ENCODE measurements at regions not wholly inside any gene's neighbourhood (a gene's known extent, or its start where the extent isn't known, plus 50 kb on each side); places are given as distances from the start of the nearest gene placed in this dataset.

DNA sequence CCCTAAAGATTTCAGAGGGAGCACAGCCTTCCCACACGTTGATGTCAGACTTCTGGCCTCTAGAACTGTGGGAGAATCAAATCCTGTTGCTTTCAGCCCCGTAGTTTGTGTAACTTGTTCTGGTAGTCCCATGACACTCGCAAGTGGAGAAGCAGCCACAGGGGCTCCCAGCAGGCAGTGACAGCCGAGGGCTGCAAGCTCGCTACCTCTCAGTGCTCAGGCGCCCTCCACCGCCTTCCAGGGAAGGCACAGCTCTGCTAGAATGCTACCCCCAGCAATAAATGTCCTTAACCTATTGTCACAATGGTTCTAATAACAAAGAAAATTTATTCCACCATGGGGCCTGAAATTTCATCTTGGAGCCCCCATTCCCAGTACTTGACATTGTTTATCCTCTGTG, 143.1 kb upstream of the ZNF236 start:
- no peak for DNase-seq

DNA sequence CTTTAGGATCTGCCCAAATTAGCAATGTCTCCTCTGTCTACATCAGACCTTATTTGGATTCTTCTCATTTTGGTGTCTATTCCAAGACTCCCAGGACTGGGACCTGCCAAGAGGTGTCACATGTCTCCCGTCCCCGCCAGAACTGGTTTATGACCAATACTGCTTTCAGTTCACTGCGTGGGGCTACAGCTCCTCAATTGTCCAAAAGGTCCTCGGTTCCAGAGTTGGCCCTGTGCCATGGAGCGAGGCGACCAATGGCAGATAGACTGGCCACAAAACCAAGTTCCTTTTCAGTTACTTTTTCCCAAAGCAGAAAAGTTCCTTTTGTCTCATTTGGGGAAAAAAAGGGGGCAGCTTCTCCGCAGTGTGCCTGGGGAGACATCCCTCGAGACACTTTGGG, 144.1 kb upstream of the ZNF236 start:
- DNase-seq = no peak

DNA sequence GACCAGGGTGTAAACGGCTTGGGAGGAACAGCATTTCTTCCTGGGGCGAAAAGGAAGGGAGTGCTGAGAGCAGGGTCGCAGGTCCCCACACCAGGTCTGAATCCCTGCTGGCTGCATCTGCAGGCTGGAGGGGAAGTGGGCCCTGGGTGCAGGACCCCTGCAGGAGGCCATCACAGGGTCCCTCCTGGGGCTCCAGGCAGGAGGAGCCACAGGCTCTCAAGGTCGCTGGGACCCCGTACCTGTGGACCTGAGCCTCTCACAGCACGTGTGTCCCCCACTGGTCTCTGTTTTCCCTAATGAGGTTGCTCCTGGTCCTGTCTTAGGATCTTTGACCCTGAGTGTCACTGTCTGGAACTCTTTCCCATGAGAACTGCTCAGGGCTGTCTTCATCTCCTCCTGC, 147.8 kb upstream of the ZNF236 start:
- no peak for DNase-seq

DNA sequence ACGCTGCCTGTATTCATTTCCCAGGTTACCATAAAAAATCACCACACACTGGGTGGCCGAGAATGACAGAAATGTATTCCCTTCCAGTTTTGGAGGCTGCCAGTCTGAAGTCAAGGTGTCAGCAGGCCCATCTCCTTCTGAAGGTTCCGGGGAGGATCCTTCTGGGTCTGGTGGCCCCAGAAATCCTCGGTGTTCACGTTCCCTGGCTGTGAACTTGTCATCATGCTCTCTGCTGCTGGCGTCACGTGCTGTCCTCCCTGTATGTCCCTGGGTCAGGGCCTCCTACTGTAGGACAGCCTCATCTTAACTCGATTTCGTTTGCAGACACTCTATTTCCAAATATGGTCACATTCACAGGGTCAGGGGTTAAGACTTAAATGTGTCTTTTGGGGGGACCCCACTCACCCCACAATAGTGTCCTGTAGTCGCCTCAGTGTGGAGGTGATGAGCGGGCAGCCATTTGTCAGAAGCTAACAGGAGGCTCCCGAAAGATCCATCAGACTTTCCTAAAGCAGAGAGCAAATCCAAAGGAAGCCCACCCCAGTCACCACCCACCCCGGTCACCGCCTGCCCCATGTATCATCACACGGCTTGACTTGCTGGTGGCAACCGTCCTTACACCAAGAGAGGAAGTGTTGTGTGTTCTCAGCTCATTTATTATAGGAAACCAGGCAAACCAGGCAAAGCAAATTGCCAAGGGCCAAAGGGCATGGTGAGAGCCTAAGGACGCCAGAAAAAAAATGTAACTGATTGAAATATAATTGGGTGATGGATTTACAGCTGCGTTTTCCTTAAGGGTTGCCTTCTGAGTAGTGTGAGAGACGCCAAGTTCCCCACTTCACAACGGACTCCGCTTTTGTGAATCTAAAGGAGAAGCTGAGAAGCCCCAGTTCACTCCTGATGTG, 148.8 kb upstream of the ZNF236 start:
- DNase-seq = no peak

DNA sequence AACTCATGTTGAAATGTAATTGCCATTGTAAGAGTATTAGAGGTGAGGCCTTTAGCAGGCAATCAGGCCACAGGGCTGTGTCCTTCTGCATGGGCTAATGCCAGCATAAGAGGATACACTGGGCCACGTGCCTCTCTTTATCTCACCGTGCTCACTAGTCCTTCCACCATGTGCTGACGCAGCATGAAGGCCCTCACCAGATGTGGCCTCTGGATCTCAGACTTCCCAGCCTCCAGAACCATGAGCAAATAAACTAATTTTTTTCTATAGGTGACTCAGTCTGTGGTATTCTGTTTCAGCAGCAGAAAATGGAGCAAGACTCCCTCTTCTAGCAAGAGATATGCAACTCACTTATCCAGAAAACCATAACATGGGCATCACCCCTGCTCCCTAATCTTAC, 149.7 kb upstream of the ZNF236 start:
- DNase-seq = no peak

DNA sequence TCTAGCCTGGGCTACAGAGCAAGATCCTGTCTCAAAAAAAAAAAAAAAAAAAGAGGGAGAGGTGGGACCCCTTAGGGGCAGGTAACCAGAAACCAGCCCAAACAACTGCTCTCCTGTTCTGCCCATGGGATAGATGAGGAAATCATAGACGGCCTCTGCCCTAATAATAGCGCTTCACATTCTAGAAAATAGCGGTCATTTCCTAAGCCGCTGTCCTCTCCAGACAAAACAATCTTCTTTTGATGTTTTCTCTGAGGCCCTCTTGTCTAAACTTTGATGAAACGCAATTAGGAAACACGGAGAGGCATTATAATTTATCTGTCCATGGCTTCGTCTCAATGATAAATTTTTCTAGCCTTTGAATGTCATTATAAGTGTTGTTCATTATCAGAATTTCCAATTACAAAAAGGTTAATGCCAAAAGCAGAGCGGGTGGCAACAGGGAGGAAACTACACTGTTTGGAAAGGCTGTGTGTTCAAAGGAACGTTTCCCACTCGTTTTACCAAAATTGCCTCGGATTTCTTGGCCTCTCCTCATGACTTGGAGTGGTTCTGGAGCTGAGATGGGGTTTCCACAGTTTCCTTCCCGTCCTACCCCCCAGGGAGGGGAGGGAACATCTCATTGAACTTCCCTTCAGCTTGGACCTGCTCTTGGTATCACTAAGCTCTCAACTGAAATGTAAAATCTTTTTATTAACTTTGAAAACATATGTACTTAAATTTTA, 151.6 kb upstream of the ZNF236 start:
- no peak for DNase-seq

DNA sequence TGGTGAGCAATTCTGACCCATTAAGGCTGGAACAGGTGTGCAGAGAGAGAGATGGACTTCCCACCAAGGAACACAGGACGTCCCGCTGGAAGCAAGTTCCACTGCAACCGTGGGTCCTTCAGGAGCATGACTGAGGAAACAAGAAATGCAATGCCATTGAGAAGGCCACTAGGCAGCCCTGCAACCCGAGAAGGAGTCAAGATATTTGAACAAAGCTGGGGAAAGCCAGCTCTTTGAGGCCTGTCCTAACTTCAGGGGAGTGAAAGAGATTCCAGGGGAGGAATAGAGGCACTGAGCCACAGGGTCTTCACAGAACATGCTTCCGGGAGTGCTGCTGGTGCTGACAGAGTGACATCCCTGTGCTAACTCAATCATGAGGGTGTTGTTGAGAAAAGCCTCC, 153.8 kb upstream of the ZNF236 start:
- no peak for DNase-seq

DNA sequence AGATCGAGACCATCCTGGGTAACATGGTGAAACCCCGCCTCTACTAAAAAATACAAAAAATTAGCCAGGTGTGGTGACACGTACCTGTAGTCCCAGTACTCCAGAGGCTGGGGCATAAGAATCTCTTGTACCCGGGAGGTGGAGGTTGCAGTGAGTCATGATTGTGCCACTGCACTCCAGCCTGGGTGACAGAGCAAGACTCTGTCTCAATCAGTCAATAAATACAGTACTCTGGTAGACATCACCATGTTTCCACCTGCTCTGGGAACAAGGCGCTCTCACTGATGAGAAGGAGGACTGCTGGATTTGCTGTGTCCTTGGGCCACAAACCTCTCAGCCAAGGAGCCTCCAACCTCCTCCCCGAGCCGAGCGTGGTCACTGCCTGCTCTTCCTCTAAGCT, 154.2 kb upstream of the ZNF236 start:
- DNase-seq = no peak

DNA sequence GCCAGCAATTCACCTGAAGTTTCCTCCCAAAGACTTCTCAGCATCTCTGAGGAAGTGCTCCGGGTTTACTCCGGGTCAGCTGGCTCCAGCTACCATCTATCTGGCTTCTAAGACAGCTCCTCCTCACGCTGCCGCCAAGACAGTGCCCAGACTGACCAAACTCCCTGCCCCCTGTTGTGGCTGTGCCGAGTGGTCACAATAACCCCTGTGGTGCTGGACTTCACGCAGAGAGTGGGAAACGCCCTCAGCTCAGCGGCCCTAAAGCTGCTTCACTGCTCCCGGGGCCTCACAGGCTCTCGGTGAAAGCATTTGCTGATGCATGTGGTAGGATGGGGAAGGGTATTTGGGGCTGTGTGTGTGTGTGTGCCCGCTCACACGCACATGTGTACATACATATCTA, 154.8 kb upstream of the ZNF236 start:
- DNase-seq = no peak

DNA sequence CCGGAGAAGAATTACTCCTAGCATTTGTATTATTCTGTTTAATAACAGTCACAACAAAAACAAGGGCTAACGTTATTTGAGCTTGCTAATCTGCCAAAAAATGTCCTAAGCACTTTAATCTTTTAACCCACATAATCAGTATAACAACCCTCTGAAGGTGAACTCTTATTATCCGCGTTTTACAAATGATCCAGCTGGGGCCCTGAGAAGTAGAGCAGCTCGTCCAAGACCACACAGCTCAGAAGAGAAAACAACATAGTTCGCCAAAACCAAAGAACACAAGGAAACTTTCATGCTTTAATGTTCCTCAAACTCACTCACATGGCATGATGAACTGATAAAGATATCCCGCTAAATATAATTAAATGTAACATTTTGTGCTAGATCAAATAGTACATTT, 159.7 kb upstream of the ZNF236 start:
- DNase-seq = no peak

DNA sequence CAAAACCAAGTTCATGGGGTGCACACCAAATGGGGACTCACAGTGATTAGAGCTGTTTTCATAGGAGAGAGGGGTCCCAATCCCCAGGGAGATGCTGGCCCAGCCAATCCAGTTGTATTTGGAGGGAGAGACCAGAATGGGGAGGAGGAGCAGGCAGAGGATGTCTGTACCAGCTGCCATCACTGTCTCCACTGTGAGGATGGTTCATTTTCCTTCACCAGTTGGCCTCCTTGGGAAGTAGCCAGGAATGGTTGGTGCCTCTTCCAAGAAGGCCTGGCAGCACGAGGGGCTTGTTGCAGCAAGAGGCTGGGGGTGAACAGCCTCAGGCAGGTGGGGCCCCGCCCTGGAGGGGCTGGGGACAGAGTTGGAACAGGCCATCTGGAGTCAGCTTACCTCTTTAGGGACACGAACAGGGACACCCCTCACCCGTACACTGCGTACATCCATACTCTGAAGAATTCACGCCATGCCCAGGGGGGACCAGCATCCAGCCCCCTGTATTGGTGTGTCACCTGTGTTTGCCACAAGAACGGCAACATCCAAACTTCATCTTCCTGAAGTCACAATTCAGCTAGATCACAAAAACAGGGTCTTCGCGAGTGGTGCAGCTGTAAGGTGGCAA, 161.7 kb upstream of the ZNF236 start:
- no peak for DNase-seq

DNA sequence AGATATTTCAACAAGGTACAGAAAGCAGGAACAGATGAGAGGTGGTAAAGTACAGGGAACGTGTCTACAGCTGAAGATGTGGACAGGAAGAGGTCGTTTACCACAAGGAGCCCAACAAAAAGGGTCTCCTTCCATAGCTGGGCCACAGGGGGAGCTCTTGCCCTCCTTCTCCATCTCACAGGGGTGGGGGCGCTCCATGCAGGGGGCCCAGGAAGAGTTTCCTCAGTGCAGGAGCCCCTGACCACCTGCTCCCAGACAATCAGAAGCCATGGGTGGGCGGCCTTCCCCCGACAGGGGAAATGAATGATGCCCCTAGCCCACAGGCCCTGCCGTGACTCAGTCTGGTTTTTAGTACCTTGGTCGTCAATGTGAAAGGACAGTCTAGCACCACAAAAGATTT, 163.6 kb upstream of the ZNF516 start:
- DNase-seq = no peak

DNA sequence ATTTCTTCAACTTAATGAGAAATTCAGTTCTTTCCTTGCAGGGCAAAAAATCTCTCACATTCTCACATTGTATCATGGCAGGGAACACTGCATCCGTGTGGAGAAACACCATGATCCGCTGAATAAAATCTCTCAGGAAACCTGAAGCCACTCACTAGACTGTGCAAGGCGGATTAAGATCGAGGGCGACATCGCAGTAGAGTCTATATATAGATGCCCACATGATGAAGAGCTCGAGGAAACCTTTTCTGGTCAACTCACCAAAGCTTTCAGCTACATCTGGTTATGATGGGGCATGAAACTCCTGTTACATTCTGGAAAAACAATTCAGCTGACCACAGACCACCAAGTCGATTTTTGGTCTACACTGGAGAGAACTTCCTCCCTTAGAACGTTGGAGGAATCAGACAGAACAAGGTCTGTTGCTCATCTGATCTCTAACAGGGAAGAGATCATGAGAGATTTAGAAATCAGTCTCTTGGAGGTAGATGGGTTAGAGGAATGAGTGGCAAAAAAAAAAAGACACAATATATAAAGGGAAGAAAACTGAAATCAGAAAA, 162.9 kb upstream of the ZNF516 start:
- no peak for DNase-seq

DNA sequence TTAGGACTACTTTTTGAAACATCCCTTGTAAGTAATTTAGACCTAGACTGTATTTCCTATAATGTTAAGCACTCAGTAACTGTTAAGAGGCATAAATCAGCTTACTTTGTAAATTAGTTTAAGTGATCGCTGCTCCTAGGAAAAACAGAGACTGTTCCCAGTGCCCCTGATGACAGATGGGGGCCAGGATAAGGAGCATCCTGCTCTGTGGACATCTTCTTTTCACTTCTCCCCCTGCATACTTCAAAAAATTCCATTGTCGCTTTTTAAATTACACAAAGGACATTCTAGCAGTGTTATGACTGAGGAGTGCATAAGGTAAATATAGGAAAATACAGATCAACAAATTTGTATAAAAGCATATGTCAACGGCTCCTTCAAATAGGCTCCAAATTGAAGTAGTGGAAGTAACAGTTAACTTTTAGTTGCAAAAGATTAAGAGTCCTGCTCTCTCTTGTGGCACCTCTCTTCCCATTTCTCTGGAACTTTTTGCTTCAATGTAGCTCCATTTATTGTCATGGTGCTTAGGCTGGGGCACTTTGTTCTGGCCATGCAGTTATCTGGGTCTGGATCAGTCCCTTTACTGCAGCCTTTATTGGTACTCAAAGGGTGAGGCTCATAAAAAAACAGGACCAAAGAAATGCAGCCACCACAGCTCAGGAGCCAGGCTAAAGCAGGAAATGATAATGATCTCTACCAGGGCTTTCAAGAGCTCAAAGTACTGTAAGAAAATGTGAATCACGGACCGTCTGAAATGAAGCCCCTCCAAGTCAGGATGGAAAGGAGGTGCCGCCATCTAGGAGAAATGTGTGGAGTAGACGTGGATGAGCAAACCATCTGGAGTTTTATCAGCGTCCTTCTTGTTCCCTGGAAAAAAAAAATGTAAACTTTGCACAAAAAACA, 162.1 kb upstream of the ZNF516 start:
- DNase-seq = no peak

DNA sequence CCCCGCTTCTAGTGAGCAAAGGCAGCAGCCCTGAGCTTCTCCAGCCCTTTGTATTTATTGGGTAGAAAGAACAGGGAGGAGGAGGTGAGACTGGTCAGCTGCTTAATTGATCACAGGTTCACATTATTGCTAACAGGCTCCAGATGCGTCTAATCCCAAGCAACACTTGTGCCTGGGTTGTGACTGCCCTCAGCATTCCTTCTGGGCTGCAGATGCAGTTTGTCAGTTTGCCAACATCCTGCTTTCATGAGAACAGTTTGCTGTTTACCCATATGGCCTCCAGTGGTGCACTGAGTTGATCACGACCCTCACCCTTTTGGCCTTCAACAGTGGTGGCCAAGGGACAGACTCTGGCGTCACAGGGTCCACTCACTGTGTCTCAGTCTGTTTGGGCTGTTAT, 159.5 kb upstream of the ZNF516 start:
- DNase-seq = no peak

DNA sequence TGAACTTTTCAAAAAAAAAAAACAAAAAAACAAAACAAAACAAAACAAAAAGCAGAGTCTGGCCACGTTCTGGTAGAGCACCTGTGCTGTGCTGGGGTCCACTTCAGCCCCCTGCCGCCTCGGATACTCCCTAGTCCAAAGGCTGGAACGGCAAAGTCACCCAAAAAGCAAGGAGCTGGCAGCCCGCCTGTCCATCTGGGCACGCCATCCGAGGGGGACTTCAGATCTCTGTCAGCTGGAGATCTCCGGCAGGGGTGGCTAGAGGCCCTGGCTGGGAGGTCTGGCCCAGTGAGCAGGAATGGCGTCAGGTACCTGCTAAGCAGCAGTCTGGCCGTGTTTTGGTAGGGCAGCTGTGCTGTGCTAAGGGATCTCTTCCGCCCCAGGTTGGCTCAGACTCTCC, 152.3 kb upstream of the ZNF516 start:
- no peak for DNase-seq

DNA sequence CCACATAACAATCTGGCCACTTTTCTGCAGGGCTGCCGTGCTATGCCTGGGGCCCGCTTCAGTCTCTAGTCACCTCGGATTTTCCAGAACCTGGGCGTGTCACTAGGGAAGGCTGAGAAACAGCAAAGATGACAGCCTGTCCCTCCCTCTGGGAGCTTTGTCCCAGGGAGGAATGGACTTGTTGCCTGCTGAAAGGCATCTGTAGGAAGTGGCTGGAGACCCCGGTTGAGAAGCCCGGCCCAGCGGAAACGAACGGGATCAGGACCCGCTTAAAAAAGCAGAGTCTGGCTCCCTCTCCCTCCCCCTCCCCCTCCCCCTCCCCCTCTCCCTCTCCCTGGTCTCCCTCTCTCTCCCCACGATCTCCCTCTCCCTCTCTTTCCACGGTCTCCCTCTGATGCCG, 149.5 kb upstream of the ZNF516 start:
- no peak for DNase-seq

DNA sequence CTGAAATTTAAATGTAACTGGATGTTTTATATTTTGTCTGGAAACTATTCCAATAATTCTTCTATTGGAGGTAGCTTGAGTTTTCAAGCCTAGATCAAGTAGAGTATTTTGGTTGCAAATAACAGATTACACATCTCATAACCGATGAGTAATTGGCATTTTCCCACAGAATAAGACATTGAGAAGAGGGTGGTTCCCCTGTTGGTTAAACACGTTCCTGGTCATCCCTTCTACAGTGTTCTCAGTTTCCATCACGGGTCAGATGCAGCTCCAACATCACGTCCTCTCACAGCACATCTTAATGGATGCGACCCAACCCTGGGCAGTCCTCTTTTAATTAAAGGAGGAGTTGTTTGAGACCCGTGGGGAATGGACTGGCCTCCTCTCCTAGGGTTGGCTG, 149.0 kb upstream of the ZNF516 start:
- DNase-seq = no peak

DNA sequence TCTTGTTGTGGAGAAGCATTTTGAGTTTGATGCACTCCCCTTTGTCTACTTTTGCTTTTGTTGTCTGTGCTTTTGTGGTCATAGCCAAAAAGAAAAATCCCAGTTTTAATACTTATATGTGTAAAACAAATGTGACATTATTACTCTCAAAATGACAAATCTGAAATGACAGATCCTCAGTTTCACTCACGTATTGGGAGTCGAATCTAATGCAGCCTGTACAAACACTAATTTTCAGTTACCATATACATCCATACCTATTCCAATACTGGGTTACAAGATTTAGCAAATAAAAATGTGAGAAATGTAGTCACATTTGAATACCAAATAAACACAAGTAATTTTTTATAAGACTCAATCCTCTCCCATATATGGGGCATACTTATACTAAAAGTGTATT, 148.2 kb upstream of the ZNF516 start:
- no peak for DNase-seq

DNA sequence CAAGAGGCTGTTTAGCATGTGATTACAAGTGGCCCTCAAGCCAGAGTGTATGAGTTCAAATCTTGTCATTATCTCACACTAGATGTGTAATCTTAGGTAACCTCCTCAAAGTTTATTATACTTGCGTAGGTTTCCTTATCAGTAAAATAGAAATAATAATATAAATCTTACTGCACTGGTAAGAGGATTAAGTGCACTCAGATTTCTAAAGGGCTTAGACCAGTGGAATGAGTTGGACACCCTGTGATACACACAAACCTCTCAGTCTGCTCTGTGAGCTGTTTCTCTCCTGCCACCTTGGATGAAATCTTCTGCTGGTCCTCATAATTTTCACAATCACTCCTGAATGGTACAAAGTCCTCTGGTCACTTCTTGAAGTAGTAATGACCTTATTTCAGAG, 145.4 kb upstream of the ZNF516 start:
- no peak for DNase-seq

DNA sequence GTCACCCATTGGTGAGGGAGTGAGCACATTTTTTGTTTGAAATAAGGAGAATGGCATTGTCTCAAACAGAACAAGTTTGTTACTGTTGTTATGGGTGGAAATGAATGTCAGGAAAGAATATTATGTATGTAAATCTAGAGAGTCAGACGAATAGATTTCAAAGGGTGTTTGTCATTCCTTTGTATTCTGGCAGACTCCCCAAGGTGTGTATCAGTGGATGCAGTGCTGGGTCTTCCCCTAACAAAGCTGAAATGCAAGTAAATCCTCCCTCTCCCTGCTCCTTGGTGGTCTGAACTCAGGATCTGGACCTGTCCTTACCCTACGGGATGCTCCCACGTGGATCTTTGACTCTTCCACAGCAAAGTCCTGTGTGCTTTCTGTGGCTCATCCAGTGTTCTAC, 139.5 kb upstream of the ZNF516 start:
- DNase-seq = no peak

DNA sequence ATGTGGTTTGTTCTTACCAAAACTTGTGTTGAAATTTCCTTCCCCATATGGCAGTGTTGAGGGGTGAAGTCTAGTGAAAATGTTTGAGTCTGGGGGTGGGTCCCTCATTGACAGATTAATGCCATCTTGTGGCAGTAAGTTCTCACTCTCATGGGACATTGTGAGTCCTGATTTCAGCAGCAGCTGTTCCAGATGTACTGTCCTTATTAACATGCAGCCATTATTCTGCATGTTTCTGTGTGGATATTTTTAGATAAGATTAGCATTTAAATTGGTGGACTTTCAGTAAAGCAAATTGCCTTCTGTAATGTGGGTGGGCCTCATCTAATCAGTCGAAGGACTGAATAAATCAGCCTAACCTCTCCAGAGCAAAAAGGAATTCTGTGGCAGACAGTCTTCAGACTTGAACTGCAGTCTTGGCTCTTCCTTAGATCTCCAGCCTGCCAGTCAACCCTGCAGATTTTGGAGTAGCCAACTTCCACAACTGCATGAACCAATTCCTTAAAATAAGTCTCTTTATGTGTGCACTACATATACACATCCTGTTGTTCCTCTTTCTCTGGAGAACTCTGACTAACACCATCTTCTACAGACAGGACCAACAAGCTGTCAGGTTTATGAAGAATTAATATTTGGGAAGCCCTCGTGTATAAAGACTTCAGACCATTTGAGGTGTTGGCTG, 138.7 kb upstream of the ZNF516 start:
- DNase-seq = no peak
